ENCODE measurements at regions not wholly inside any gene's neighbourhood (a gene's known extent, or its start where the extent isn't known, plus 50 kb on each side); places are given as distances from the start of the nearest gene placed in this dataset.

GRCh38 chr2:145644820-145645302 lies 1124.9 kb upstream of the ZEB2 start:
- no peak for DNase-seq (ENCODE audit: low spot score)
- no peak for TF ChIP-seq CTCF (conservative IDR thresholded peaks at IDR 0.05; ENCODE audit: low read depth)
- ChIA-PET POLR2A (ENCODE audit: low non-redundant PET) (no interaction called here), CTCF (no interaction called here)
- no peak overlapping the region for H3K27ac ChIP-seq

- no peak for TF ChIP-seq CTCF (conservative IDR thresholded peaks at IDR 0.05; ENCODE audit: low read depth)
- no peak for DNase-seq (ENCODE audit: low spot score)
- CTCF ChIA-PET = no interaction called here
- POLR2A ChIA-PET (ENCODE audit: low non-redundant PET) = no interaction called here
- no peak overlapping the region for H3K27ac ChIP-seq
Observed at GRCh38 chr2:145638675-145639074, 1118.8 kb upstream of the ZEB2 start.

DNA sequence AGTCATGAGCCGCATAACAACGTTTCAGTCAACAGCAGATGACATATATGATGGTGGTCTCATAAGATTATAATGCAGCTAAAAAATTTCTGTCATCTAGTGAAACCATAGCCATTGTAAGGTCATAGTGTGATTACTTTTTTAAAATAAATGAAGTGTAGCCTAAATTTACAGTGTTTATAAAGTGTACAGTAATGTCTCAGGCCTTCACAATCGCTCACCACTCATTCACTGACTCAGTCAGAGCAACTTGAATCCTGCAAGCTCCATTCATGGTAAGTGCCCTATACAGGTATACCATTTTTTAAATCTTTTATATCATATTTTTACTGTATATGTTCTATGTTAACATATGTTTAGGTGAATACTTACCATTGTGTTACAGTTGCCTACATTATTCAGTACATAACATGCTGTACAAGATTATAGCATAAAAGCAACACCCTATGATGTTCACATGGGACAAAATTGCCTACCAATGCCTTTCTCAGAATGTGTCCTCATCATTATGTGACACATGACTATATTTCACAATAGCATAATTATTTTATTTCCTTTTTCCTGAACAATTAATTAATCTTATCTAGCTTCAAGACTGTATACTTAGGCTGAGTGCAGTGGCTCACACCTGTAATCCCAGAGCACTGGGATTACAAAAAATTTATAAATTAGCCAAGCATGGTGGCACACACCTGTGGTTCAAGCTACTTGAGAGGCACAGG lies 1115.9 kb upstream of the ZEB2 start:
- no peak overlapping the region for H3K27ac ChIP-seq
- POLR2A ChIA-PET (ENCODE audit: low non-redundant PET) = no interaction called here
- DNase-seq (ENCODE audit: low spot score) = no peak
- CTCF ChIA-PET = interaction anchor here (0.6 kb wide), 1 partner anchor 1337 kb away, joined by 3 read pairs; no protein-coding TSS in a partner anchor
- no peak for TF ChIP-seq CTCF (conservative IDR thresholded peaks at IDR 0.05; ENCODE audit: low read depth)

DNA sequence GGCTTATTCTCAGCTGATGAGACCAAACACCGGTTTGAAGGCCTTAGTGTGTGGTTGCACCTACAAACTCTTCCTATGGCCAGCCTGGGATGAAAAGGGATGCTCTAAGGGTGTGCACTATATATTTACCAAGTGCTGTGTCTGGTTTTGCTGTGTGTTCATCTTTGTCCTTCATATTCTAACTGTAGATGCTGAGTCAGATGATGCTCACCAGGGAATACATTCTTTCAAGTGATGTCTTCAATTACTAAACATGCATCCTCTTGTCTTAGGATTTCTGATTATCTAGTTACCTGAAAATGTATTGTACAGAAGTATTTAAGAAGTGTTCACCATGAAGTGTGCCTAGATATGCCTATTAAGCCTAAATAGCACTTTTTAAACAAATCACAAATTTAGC lies 1111.6 kb upstream of the ZEB2 start:
- DNase-seq (ENCODE audit: low spot score) = no peak
- no peak overlapping the region for H3K27ac ChIP-seq
- CTCF ChIA-PET = interaction anchor here (0.6 kb wide), 2 partner anchors 310 to 1117 kb away, joined by 6 to 7 read pairs; no protein-coding TSS in a partner anchor
- no peak for TF ChIP-seq CTCF (conservative IDR thresholded peaks at IDR 0.05; ENCODE audit: low read depth)
- POLR2A ChIA-PET (ENCODE audit: low non-redundant PET) = no interaction called here

- H3K27ac ChIP-seq = no peak overlapping the region
- CTCF ChIA-PET = no interaction called here
- POLR2A ChIA-PET (ENCODE audit: low non-redundant PET) = no interaction called here
- TF ChIP-seq CTCF (conservative IDR thresholded peaks at IDR 0.05; ENCODE audit: low read depth) = no peak
- DNase-seq (ENCODE audit: low spot score) = no peak
Observed at GRCh38 chr2:145626301-145626700, 1106.4 kb upstream of the ZEB2 start.

GRCh38 chr2:145625111-145625510 lies 1105.2 kb upstream of the ZEB2 start:
- DNase-seq (ENCODE audit: low spot score) = no peak
- CTCF ChIA-PET = no interaction called here
- TF ChIP-seq CTCF (conservative IDR thresholded peaks at IDR 0.05; ENCODE audit: low read depth) = no peak
- no peak overlapping the region for H3K27ac ChIP-seq
- POLR2A ChIA-PET (ENCODE audit: low non-redundant PET) = no interaction called here
